Lung (tissue), 11 donors: ENCODE measurements at regions not wholly inside any gene's neighbourhood (a gene's known extent, or its start where the extent isn't known, plus 50 kb on each side); places are given as distances from the start of the nearest gene placed in this dataset.

Experiments used
- ATAC-seq: fragments of 200-7000 bp; cut with Tn5 transposase; one replicate; pipeline ENCODE4 v1.9.1; 2020; ENCODE audit warnings: moderate number of reproducible peaks; ENCODE audit not compliant: insufficient read depth, low FRiP score
- DNase-seq, 3 donors: peaks; one replicate each; pipeline ENCODE4 v3.0.0-alpha.2; 2013 to 2017
- H3K27ac ChIP-seq, 2 donors: one replicate each; pipeline ENCODE4 v1.5.1; 2013; ENCODE audit warnings: mild to moderate bottlenecking in 2 of 2, moderate library complexity in 2 of 2, control low read depth in 1 of 2, inconsistent platforms in 1 of 2, low read depth in 1 of 2, low read length in 1 of 2
- H3K27me3 ChIP-seq, 3 donors: one replicate each; pipeline ENCODE4 v1.5.1; 2013; ENCODE audit warnings: low read length in 2 of 3; ENCODE audit not compliant: control insufficient read depth in 3 of 3, insufficient read depth in 3 of 3
- H3K36me3 ChIP-seq, 4 donors: one replicate each; pipeline ENCODE4 v1.5.1; 2013; ENCODE audit warnings: low read length in 4 of 4, mild to moderate bottlenecking in 1 of 4, moderate library complexity in 1 of 4; ENCODE audit not compliant: control insufficient read depth in 4 of 4, insufficient read depth in 4 of 4
- H3K4me1 ChIP-seq, 5 donors: one replicate each; pipeline ENCODE4 v1.5.1; 2013; ENCODE audit warnings: low read length in 5 of 5, mild to moderate bottlenecking in 2 of 5, moderate library complexity in 1 of 5; ENCODE audit not compliant: control insufficient read depth in 5 of 5, insufficient read depth in 5 of 5
- H3K4me3 ChIP-seq: one replicate; pipeline ENCODE4 v1.5.1; 2013; ENCODE audit warnings: mild to moderate bottlenecking, control low read depth, moderate library complexity
- H3K9ac ChIP-seq, 2 donors: one replicate each; pipeline ENCODE4 v1.5.1; 2013; ENCODE audit warnings: low read length in 2 of 2, control low read depth in 1 of 2; ENCODE audit not compliant: insufficient read depth in 1 of 2
- H3K9me3 ChIP-seq, 4 donors: one replicate each; pipeline ENCODE4 v1.5.1; 2013; ENCODE audit warnings: low read length in 3 of 4, mild to moderate bottlenecking in 1 of 4, moderate library complexity in 1 of 4; ENCODE audit not compliant: control insufficient read depth in 4 of 4, insufficient read depth in 3 of 4
- CTCF ChIP-seq: IDR thresholded peaks from 2 replicates; pipeline ENCODE4 v1.5.1; 2012; ENCODE audit warnings: mild to moderate bottlenecking; ENCODE audit errors: control extremely low read depth, extremely low read depth
- WGBS, 2 donors: extraction: QIAGEN DNeasy Blood & Tissue Kit; methylation state at CpG; one replicate each; pipeline ENCODE4 v1.1.7; 2013; 5-methylcytosine and 5-hydroxymethylcytosine counted together
- donor health status: control.
- donor health status: control.
- donor health status: Bipolar disorder and iron deficiency.
- donor health status: healthy.
- donor health status: DM: yes; HTN: yes; CAD: no.

GRCh38 chr10:108411206-108411605 is 1246.7 kb upstream of the SORCS1 start:
- 22 to 49% methylated on average over 2 of the region's 2 CpGs for WGBS, 2 donors
- ATAC-seq: no peak

GRCh38 chr10:108410236-108410635 is 1245.7 kb upstream of the SORCS1 start:
- DNase-seq: no peak
- Histone ChIP-seq H3K36me3 (no peaks in the 10 kb centered on the region), H3K4me3 (no peak overlapping the region), H3K27ac (no peak overlapping the region), H3K4me1 (no peaks in the 10 kb centered on the region), H3K9me3 (no peaks in the 10 kb centered on the region), H3K9ac (no peak overlapping the region), H3K27me3 (peaks cover 0 to 2% (median 0%) of the 10 kb centered on the region in 3 donors)
- 33 to 61% methylated on average over 1 of the region's 1 CpG for WGBS, 2 donors
- no peak for TF ChIP-seq CTCF
- ATAC-seq: no peak

More at GRCh38 chr10:108411206-108411605, 1246.7 kb upstream of the SORCS1 start:
- DNase-seq: no peak
- no peaks in the 10 kb centered on the region for H3K9me3 ChIP-seq
- no peak overlapping the region for H3K9ac ChIP-seq
- no peak for TF ChIP-seq CTCF
- H3K4me1 ChIP-seq: no peaks in the 10 kb centered on the region
- no peak overlapping the region for H3K4me3 ChIP-seq
- H3K27ac ChIP-seq: no peak overlapping the region
- H3K27me3 ChIP-seq: peaks cover 0 to 2% (median 0%) of the 10 kb centered on the region in 3 donors
- H3K36me3 ChIP-seq: no peaks in the 10 kb centered on the region

GRCh38 chr10:108409306-108409705 is 1244.8 kb upstream of the SORCS1 start:
- Histone ChIP-seq H3K36me3 (no peaks in the 10 kb centered on the region), H3K9me3 (no peaks in the 10 kb centered on the region), H3K4me3 (no peak overlapping the region), H3K9ac (no peak overlapping the region), H3K27me3 (peaks cover 0 to 2% (median 0%) of the 10 kb centered on the region in 3 donors), H3K4me1 (no peaks in the 10 kb centered on the region), H3K27ac (no peak overlapping the region)
- DNase-seq (no peak), ATAC-seq (no peak)
- TF ChIP-seq CTCF: no peak

GRCh38 chr10:108404155-108404554 is 1239.6 kb upstream of the SORCS1 start:
- TF ChIP-seq CTCF: no peak
- H3K4me3 ChIP-seq: no peak overlapping the region
- ATAC-seq (no peak), DNase-seq (no peak)
- no peaks in the 10 kb centered on the region for H3K9me3 ChIP-seq
- H3K27ac ChIP-seq: no peak overlapping the region
- H3K9ac ChIP-seq: no peak overlapping the region
- WGBS, 2 donors: 95 to 100% methylated on average over 1 of the region's 1 CpG
- H3K27me3 ChIP-seq: no peaks in the 10 kb centered on the region
- no peaks in the 10 kb centered on the region for H3K36me3 ChIP-seq
- H3K4me1 ChIP-seq: no peaks in the 10 kb centered on the region
